G401.6 (cell line): ENCODE measurements at regions not wholly inside any gene's neighbourhood (a gene's known extent, or its start where the extent isn't known, plus 50 kb on each side); places are given as distances from the start of the nearest gene placed in this dataset.
"Not testable (repeated sequence)": the region's sequence is repeated elsewhere in the genome, so short reads cannot be mapped to it uniquely, and the experiment has no call there.

ENCODE experiments used
- FAIRE-seq: peaks from 2 replicates; lab custom pipeline; 2012; peaks lifted over from hg19 to GRCh38; lab: Jason Lieb, UNC

GRCh38 chr4:155591738-155592143 lies 74.9 kb upstream of the GUCY1A1 start:
- no peak for FAIRE-seq

- no peak for FAIRE-seq
These were observed 75.7 kb upstream of the GUCY1A1 start for GRCh38 chr4:155590796-155591585.

GRCh38 chr4:155588437-155588836 lies 78.2 kb upstream of the GUCY1A1 start:
- no peak for FAIRE-seq

GRCh38 chr4:155587766-155588165 lies 78.9 kb upstream of the GUCY1A1 start:
- FAIRE-seq, result no peak

GRCh38 chr4:155582971-155583437 lies 83.6 kb upstream of the GUCY1A1 start:
- no peak for FAIRE-seq

GRCh38 chr4:155582041-155582440 lies 84.6 kb upstream of the GUCY1A1 start:
- FAIRE-seq, result no peak

- no peak for FAIRE-seq
These were observed 87.8 kb upstream of the GUCY1A1 start for GRCh38 chr4:155578726-155579370.

GRCh38 chr4:155578219-155578618 lies 88.4 kb upstream of the GUCY1A1 start:
- no peak for FAIRE-seq

- not testable (repeated sequence) for FAIRE-seq
These were observed 92.3 kb upstream of the GUCY1A1 start for GRCh38 chr4:155574329-155574728.

GRCh38 chr4:155573126-155573525 lies 93.5 kb upstream of the GUCY1A1 start:
- no peak for FAIRE-seq

- FAIRE-seq, result no peak
These were observed 94.4 kb upstream of the GUCY1A1 start for GRCh38 chr4:155572106-155572703.

GRCh38 chr4:155571184-155571944 lies 95.3 kb upstream of the GUCY1A1 start:
- no peak for FAIRE-seq

GRCh38 chr4:155570661-155571060 lies 96.0 kb upstream of the GUCY1A1 start:
- no peak for FAIRE-seq

GRCh38 chr4:155569960-155570515 lies 96.6 kb upstream of the GUCY1A1 start:
- FAIRE-seq, result no peak

GRCh38 chr4:155569471-155569870 lies 97.2 kb upstream of the GUCY1A1 start:
- FAIRE-seq, result no peak

GRCh38 chr4:155568641-155569220 lies 97.9 kb upstream of the GUCY1A1 start:
- no peak for FAIRE-seq

GRCh38 chr4:155566354-155566753 lies 100.3 kb upstream of the GUCY1A1 start:
- FAIRE-seq, result no peak

GRCh38 chr4:155565776-155566175 lies 100.9 kb upstream of the GUCY1A1 start:
- FAIRE-seq, result no peak

GRCh38 chr4:155565330-155565729 lies 101.3 kb upstream of the GUCY1A1 start:
- no peak for FAIRE-seq

- FAIRE-seq, result no peak
These were observed 101.8 kb upstream of the GUCY1A1 start for GRCh38 chr4:155564880-155565279.

GRCh38 chr4:155564086-155564485 lies 102.6 kb upstream of the GUCY1A1 start:
- FAIRE-seq, result no peak

GRCh38 chr4:155559915-155560314 lies 106.7 kb upstream of the GUCY1A1 start:
- no peak for FAIRE-seq
